ENCODE measurements at regions not wholly inside any gene's neighbourhood (a gene's known extent, or its start where the extent isn't known, plus 50 kb on each side); places are given as distances from the start of the nearest gene placed in this dataset.
A peak's percentile ranks its signal among the peaks of the same experiment; 100 is the strongest.

DNA sequence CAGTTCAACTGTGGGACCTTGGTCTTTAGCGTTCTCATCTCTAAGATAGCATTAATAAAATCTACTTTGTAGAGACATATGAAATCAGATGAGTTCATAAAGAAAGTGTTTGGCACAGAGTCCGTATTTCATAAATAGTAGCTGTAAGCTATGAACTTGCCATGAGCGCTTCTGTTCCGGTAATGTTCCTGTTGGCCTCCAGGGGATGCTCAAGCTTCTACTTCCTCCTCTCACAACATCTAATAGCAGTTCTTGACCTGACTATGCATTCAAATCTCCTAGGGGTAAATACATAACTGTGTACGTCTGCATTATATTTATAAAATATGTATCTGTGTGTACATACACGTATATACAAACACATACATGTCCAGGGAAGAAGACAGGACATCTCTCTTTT lies 288.2 kb upstream of the TMPO start:
- no peak for FAIRE-seq
- Histone ChIP-seq H3K36me3 (ENCODE audit: control insufficient read depth in 2 of 2, insufficient read depth in 2 of 2, low read length in 1 of 2) (no peaks in the 10 kb centered on the region), H3K4me2 (ENCODE audit: control insufficient read depth, insufficient read depth) (no peak overlapping the region), H3K4me1 (ENCODE audit: control insufficient read depth, insufficient read depth, low read length) (peaks cover 6% of the 10 kb centered on the region), H3K9me3 (replicated peaks; ENCODE audit: control insufficient read depth, insufficient read depth, low read length) (no peaks in the 10 kb centered on the region; the same call in 1 of the 3 replicates), H2AFZ (ENCODE audit: control insufficient read depth, low read depth, low read length) (no peak overlapping the region), H4K20me1 (ENCODE audit: control insufficient read depth, insufficient read depth) (no peaks in the 10 kb centered on the region), H3K9ac (ENCODE audit: control insufficient read depth, insufficient read depth, low read length) (no peak overlapping the region), H3K4me3 (no peak overlapping the region), H3K27me3 (replicated peaks in 1 of 2; ENCODE audit: control insufficient read depth in 2 of 2, insufficient read depth in 2 of 2, low read length in 1 of 2) (no peaks in the 10 kb centered on the region), H3K79me2 (ENCODE audit: control insufficient read depth, insufficient read depth, low read length) (no peaks in the 10 kb centered on the region), H3K27ac (ENCODE audit: control insufficient read depth, insufficient read depth) (no peak overlapping the region)
- BruUV-seq (replicated peaks), result no TSS peak
- ChIA-PET POLR2A (interaction anchor here (1.1 to 1.5 kb wide), 5 partner anchors 10 to 102 kb away, joined by 3 to 8 read pairs (median 5); no protein-coding TSS in a partner anchor), CTCF (interaction anchor here (0.7 to 4.1 kb wide), 5 partner anchors 9 to 103 kb away, joined by 3 to 16 read pairs (median 6); no protein-coding TSS in a partner anchor), RAD21 (ENCODE audit: unreplicated experiment) (interaction anchor here (1.2 to 3.6 kb wide), 5 partner anchors 23 to 77 kb away, joined by 3 to 43 read pairs (median 3); no protein-coding TSS in a partner anchor), SMC1A (ENCODE audit: uncharacterized antibody, unreplicated experiment) (interaction anchor here (0.6 to 6.0 kb wide), 12 partner anchors 9 to 172 kb away, joined by 3 to 59 read pairs (median 10); no protein-coding TSS in a partner anchor)
- DNase-seq (ENCODE audit: low read depth, low spot score), result no peak
- intact Hi-C loops (cut with micrococcal nuclease; ENCODE audit: unreplicated experiment), result no loop called here
- WGBS (ENCODE audit: insufficient coverage, insufficient replicate concordance, low lambda C conversion rate, missing lambda C conversion rate), result 44% methylated on average over 6 of the region's 6 CpGs
- in situ Hi-C loops (cut with MboI), result no loop called here
- no peak for ATAC-seq
- TF ChIP-seq, protein P1, sequence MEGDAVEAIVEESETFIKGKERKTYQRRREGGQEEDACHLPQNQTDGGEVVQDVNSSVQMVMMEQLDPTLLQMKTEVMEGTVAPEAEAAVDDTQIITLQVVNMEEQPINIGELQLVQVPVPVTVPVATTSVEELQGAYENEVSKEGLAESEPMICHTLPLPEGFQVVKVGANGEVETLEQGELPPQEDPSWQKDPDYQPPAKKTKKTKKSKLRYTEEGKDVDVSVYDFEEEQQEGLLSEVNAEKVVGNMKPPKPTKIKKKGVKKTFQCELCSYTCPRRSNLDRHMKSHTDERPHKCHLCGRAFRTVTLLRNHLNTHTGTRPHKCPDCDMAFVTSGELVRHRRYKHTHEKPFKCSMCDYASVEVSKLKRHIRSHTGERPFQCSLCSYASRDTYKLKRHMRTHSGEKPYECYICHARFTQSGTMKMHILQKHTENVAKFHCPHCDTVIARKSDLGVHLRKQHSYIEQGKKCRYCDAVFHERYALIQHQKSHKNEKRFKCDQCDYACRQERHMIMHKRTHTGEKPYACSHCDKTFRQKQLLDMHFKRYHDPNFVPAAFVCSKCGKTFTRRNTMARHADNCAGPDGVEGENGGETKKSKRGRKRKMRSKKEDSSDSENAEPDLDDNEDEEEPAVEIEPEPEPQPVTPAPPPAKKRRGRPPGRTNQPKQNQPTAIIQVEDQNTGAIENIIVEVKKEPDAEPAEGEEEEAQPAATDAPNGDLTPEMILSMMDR (IDR thresholded peaks at IDR 0.05 in 2 of 3, conservative IDR thresholded peaks at IDR 0.05 in 1 of 3; ENCODE audit: control insufficient read depth in 2 of 3, extremely low read depth in 1 of 3, insufficient read depth in 1 of 3, low read depth in 3 of 3, low read length in 3 of 3), result peak in 1 of 3 experiments; percentile 26; a peak in 1 of 6 replicates
- no peak for TF ChIP-seq EP300 (IDR thresholded peaks at IDR 0.05; ENCODE audit: borderline replicate concordance in 1 of 2, control insufficient read depth in 1 of 2, low read depth in 2 of 2, low read length in 2 of 2)
- TF ChIP-seq RAD51 (IDR thresholded peaks at IDR 0.05), result no peak
- no peak for TF ChIP-seq HDGF (IDR thresholded peaks at IDR 0.05)
- TF ChIP-seq, protein P2, sequence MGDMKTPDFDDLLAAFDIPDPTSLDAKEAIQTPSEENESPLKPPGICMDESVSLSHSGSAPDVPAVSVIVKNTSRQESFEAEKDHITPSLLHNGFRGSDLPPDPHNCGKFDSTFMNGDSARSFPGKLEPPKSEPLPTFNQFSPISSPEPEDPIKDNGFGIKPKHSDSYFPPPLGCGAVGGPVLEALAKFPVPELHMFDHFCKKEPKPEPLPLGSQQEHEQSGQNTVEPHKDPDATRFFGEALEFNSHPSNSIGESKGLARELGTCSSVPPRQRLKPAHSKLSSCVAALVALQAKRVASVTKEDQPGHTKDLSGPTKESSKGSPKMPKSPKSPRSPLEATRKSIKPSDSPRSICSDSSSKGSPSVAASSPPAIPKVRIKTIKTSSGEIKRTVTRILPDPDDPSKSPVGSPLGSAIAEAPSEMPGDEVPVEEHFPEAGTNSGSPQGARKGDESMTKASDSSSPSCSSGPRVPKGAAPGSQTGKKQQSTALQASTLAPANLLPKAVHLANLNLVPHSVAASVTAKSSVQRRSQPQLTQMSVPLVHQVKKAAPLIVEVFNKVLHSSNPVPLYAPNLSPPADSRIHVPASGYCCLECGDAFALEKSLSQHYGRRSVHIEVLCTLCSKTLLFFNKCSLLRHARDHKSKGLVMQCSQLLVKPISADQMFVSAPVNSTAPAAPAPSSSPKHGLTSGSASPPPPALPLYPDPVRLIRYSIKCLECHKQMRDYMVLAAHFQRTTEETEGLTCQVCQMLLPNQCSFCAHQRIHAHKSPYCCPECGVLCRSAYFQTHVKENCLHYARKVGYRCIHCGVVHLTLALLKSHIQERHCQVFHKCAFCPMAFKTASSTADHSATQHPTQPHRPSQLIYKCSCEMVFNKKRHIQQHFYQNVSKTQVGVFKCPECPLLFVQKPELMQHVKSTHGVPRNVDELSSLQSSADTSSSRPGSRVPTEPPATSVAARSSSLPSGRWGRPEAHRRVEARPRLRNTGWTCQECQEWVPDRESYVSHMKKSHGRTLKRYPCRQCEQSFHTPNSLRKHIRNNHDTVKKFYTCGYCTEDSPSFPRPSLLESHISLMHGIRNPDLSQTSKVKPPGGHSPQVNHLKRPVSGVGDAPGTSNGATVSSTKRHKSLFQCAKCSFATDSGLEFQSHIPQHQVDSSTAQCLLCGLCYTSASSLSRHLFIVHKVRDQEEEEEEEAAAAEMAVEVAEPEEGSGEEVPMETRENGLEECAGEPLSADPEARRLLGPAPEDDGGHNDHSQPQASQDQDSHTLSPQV (IDR thresholded peaks at IDR 0.05), result no peak
- TF ChIP-seq, protein P3, sequence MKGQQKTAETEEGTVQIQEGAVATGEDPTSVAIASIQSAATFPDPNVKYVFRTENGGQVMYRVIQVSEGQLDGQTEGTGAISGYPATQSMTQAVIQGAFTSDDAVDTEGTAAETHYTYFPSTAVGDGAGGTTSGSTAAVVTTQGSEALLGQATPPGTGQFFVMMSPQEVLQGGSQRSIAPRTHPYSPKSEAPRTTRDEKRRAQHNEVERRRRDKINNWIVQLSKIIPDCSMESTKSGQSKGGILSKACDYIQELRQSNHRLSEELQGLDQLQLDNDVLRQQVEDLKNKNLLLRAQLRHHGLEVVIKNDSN (IDR thresholded peaks at IDR 0.05; ENCODE audit: borderline replicate concordance, extremely low read length, insufficient read depth, low read depth, low read length), result no peak
- TF ChIP-seq, protein P4, sequence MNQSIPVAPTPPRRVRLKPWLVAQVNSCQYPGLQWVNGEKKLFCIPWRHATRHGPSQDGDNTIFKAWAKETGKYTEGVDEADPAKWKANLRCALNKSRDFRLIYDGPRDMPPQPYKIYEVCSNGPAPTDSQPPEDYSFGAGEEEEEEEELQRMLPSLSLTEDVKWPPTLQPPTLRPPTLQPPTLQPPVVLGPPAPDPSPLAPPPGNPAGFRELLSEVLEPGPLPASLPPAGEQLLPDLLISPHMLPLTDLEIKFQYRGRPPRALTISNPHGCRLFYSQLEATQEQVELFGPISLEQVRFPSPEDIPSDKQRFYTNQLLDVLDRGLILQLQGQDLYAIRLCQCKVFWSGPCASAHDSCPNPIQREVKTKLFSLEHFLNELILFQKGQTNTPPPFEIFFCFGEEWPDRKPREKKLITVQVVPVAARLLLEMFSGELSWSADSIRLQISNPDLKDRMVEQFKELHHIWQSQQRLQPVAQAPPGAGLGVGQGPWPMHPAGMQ (IDR thresholded peaks at IDR 0.05; ENCODE audit: borderline replicate concordance), result no peak
- no peak for TF ChIP-seq RFX5 (IDR thresholded peaks at IDR 0.05; ENCODE audit: low read depth, low read length)
- TF ChIP-seq TBL1XR1 (IDR thresholded peaks at IDR 0.05; ENCODE audit: low read depth, low read length), result no peak
- no peak for TF ChIP-seq NR2C2 (IDR thresholded peaks at IDR 0.05; ENCODE audit: borderline replicate concordance, control insufficient read depth, insufficient read length, low read depth)
- TF ChIP-seq IRF4 (IDR thresholded peaks at IDR 0.05; ENCODE audit: low read depth, low read length), result no peak
